Left renal cortex interstitium (tissue), 4 donors: ENCODE measurements at regions not wholly inside any gene's neighbourhood (a gene's known extent, or its start where the extent isn't known, plus 50 kb on each side); places are given as distances from the start of the nearest gene placed in this dataset.
"Not testable (repeated sequence)": the region's sequence is repeated elsewhere in the genome, so short reads cannot be mapped to it uniquely, and the experiment has no call there.

Experiments used
- DNase-seq, 4 donors: peaks; one replicate each; pipeline ENCODE4 v3.0.0-alpha.2; 2013; ENCODE audit warnings: low read depth in 4 of 4, low spot score in 2 of 4, missing footprints in 1 of 4

- no peak for DNase-seq
Measured at GRCh38 chr6:169974663-169975062, 223.2 kb downstream of the ERMARD start.

DNA sequence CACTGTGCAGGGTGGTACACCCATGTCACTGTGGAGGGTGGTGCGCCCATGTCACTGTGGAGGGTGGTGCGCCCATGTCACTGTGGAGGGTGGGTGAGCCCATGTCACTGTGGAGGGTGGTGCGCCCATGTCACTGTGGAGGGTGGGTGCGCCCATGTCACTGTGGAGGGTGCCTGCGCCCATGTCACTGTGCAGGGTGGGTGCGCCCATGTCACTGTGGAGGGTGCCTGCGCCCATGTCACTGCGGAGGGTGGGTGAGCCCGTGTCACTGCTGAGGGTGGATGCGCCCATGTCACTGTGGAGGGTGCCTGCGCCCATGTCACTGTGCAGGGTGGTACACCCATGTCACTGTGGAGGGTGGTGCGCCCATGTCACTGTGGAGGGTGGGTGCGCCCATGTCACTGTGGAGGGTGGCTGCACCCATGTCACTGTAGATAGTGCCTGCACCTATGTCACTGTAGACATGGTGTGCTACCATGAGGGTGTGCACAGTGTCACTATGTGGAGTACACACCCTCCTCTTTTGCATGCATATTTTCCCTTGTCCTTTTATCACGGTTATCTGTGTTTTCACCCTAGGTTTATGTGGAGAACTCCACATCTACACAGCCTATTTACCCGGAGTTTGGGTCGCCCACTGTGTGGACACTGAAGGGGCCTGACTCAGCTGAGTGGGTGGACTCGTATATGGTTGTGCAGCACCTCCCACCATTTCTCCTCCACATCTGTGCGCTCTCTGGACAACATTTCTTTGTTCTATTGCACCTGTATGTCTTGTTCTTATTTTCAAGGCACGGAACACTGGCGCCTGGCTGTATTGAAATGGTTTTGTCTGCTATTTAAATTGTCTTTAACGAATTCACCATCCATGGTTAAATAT is 222.4 kb downstream of the ERMARD start:
- DNase-seq = not testable (repeated sequence)

- DNase-seq = no peak
Measured at GRCh38 chr6:169972736-169973135, 221.3 kb downstream of the ERMARD start.

- DNase-seq = no peak
Measured at GRCh38 chr6:169972101-169972651, 220.8 kb downstream of the ERMARD start.

DNA sequence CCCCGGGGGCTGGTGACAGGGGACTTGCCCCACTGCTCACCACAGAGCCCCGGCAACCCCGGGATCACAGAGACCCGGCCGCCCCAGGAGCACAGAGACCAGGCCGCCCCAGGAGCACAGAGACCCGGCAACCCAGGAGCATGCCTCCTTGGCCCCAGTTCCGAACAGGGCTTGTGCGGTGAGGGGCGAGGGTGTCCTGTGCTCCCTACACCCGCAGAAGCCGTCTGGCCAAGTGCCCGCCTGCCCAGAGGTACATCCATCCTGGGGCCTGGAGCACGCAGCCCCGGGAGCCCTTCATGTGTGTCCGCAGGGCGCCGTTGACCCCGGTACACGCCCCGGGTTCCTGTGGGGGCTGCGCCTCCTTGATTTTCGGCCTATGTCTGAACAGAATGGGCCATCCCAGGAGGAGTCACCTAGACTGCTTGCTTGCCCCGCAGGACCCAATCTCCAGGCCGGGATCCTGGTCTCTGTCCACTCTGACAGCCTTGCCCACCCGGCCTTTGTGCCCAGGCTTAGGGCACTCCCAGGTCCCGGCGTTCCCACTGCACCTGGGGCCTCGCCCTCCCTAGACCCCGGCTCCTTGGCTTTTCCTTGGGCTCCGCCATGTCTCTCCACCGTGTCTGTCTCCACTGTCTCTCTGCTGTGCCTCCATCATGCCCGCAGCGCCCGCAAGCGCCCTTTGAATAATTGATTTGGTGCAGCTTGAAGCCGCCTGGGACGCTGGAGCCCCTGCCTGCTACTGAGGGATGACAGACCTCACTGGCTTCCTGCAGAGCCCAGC is 219.8 kb downstream of the ERMARD start:
- no peak for DNase-seq

- DNase-seq = no peak
Measured at GRCh38 chr6:169970306-169970988, 219.0 kb downstream of the ERMARD start.

GRCh38 chr6:169969372-169970099 is 218.1 kb downstream of the ERMARD start:
- DNase-seq = no peak

- no peak for DNase-seq
Measured at GRCh38 chr6:169968541-169969270, 217.3 kb downstream of the ERMARD start.

GRCh38 chr6:169967687-169968086 is 216.3 kb downstream of the ERMARD start:
- DNase-seq = no peak

DNA sequence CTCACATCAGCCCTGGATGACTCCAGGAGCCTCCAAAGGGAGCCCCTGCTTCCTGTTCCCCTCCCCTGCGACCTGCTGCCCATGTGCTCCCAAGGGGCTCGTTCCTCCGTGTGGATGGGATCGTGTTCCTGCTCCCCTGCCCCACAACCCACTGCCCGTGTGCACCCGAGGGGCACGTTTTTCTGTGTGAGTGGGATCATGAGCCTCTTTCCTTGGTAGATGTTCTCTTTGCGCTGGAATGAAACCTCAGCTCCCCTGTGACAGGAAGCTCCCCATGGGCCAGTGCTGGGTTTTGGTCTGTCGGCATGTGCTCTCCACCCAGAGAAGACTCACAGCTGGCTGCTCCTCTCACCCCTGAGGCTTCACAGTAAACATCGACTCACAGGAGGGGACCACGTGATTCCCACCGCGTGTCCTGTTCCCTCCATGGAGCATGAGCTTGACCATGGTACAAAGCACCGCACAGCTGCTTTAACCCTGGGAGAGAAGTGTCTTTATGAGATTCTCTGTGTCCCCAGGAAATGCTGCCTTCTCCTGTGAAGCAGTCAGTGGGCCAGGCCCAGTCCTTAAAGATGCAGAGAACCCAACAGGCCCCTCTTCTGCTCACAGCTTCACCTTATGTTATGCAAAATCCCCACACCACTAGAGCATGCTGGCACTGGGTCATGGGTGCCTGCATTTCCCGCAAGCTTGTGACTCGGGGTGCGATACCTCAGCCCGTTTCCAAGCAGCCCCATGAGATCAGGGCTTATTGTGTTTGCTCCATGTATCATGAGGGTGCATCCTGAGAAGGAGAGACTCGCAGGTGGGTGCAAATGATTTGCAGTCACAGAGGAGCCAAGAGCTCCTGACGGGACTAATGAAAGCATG is 215.1 kb downstream of the ERMARD start:
- DNase-seq = no peak

DNA sequence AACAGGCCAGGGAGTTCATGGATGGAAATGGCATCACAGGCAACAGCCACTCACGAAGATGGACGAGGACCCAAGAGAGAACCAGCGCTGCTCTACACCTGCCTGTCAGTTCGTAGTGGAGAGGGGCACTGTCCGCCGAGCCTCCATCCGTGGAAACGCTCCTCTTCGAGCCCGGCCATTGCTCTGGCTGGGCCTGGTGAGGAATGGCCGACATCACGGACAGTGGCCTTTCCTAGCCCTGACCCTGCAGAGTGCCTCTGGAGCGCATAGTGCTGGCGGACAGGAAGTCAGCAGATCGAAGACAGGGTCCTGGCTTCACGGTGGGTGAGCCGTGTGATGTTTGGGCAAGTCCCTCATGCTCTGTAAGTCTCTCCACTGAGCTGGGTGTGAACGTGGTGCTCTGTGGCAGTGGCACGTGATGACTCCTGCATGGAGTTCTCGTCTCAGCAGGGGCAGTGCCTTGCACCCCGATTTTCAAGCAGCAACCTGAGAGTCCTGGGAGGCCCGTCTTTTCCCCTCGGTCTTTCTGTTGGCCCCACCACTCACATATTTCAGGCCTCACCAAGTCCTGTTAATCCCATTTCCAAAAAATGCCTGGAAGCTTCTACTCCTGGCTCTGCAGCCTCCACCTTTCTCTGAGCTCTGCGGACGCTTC is 214.4 kb downstream of the ERMARD start:
- DNase-seq = no peak

DNA sequence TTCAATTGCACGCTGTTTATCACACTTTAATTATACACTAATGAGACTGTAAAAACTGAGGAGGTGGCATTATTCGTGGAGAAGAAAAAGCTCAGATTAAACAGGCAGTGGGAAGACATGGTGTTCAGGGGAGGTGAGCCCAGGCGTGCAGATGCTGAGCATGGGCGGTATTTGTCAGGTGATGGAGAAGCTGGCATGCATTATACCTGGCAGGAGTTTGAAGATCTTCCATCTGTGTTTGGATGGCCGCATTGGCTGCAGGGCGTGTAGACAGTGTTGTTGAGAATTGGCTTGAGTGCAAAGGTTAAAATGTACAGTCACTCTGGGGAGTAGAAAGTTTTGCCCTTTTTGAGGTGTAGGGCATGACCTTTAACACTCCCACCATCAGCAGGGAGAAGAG is 213.8 kb downstream of the ERMARD start:
- DNase-seq = no peak

DNA sequence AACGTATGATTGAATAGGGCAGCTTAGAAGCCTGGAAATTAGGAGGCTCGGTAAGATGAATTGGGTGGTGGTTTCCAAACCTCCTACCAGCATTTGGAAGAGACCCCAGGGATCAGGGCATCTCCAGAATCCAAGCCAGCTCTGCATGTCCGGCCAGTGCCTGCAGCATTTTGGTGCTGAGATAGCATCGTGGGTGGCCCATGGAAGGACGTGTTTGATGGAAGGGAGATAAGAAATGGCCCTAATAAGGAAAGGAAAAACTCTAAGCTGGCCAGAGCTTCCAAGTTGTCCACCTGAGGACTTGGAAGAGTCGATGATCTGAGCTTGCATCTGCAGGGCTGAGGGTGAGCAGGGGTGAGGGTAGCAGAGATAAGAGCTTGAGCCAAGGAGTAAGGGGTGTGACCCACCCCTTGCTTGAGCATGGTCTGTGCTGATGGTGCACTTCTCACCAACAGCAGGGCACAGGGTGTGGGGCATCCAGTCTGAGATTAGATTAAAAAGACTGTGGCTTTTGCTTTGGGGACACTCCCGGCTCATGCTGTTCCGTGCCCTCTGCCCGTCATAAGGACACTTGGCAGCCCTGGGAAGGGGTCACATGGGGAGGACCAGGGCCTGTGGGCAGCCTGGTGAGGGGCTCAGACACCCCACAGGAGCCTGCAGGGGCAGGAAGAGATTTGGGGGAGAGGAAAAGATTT is 213.2 kb downstream of the ERMARD start:
- DNase-seq = no peak

DNA sequence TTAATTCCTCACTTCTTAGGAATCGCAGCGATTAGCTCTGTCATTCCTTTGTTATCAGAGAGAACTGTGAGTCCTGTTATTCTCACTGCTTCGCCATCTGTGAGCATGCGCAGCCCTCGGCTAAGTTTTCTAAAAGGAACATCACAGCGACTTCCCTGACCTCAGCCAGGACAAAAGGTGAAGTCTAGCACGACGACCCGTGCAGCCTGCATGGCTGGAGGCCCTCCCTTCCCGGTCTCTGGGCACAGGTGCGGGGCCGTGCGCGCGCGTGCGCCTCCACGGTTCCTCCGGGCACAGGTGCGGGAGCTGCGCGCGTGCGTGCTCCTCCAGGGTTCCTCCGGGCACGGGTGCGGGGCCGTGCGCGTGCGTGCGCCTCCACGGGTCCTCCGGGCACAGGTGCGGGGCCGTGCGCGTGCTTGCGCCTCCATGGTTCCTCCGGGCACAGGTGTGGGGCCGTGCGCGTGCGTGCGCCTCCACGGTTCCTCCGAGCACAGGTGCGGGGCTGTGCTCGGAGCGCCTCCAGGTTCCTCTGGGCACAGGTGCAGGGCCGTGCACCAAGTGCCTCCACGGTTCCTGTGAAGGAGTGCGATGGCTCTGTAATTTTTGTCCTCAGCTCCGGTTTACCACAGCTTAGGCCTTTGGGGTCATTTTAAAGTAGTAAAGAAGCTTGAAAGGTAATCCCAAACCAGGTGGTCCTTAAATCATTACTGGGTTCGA is 212.3 kb downstream of the ERMARD start:
- no peak for DNase-seq

- DNase-seq = no peak
Measured at GRCh38 chr6:169962604-169963469, 211.4 kb downstream of the ERMARD start.
